Activated CD8-positive, alpha-beta memory T cell treated with anti-CD3 and anti-CD28 coated beads for 48 hours (primary cell): ENCODE measurements at regions not wholly inside any gene's neighbourhood (a gene's known extent, or its start where the extent isn't known, plus 50 kb on each side); places are given as distances from the start of the nearest gene placed in this dataset.
"Not testable (repeated sequence)": the region's sequence is repeated elsewhere in the genome, so short reads cannot be mapped to it uniquely, and the experiment has no call there.

Experiments
- DNase-seq, 3 experiments: peaks; one replicate each; pipeline ENCODE4 v3.0.0-alpha.2; 2020; ENCODE audit warnings: low read depth in 2 of 3, low spot score in 2 of 3

GRCh38 chr3:29178809-29179793 lies 101.8 kb upstream of the RBMS3 start:
- DNase-seq, result no peak

GRCh38 chr3:29181149-29181780 lies 99.6 kb upstream of the RBMS3 start:
- DNase-seq, result no peak

- no peak for DNase-seq
Measured at GRCh38 chr3:29181872-29182271, 99.0 kb upstream of the RBMS3 start.

- DNase-seq, result not testable (repeated sequence)
Measured at GRCh38 chr3:29182828-29183227, 98.0 kb upstream of the RBMS3 start.

DNA sequence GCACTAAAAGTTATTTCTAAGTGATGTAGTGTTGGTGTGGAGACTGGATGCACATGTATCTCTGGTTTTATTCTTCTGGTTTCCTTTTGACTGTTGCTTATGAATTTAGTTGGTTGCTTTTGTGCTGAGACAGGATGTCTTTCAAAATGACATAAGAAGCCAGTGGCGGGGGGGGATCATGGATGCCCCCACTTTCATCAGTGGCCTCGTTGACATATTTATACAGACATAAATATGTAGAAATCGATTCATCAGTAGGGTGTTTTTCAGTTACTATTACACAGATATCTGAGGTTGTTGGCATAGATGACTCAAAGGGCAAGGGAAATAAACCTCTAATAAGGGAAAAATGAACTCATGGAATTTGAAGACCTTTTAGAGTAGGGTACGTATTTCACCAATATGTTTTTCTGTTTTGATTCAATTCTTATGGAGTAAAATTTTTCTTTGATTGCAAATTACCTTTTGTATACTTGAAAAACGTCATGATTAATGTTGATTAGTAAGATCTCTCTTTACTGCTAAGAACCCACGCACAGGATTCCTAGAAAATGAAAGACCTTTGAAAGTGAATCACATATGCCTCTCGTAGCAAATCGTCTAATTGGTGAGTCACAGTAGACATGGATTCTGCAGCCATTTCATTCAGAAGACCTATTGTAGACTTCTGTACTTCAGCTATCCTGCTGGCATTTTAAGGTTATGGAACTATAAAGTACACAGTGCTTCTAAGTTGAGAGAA lies 97.4 kb upstream of the RBMS3 start:
- DNase-seq, result no peak

- no peak for DNase-seq
Measured at GRCh38 chr3:29185706-29186105, 95.2 kb upstream of the RBMS3 start.

DNA sequence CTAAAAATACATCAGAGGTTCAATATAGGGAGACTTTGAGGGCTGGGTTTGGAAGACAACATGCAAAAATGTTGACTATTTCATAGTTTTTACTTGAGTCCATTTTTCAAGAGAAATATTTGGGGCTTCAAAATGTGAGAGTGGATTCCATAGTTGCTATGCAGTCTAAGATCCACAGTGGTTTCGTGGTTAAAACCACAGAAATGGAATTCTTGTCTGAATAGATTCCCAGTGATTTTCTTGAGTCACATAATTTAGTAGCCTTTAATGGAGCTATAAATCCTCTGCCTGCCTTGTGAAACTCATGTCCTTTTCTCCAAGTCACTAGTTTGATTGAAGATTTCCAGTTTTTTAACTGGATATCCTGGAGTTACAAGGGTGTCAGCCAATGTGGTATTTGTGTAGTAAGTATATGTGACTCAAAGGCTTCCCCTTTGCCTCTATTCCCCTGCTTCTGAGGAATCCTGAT lies 94.7 kb upstream of the RBMS3 start:
- DNase-seq, result no peak

- no peak for DNase-seq
Measured at GRCh38 chr3:29186982-29187725, 93.7 kb upstream of the RBMS3 start.

DNA sequence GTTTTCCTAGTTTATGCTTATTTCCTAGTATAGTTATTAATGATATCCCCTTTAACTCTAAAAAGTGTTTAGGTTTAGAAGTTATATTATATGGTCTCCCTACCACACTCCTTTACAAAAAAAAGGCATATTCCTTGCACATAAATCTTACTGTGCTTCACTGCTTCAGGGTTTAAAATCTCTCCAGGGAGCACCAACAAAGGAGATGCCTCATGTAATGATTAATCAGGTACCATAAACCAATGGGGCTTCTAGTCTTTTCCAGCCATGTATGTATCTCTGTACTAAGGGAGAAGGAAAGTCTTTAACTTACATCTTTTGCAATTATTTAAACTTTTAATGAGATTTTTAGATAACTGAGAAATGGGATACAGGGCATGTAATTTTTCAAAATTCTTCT lies 91.5 kb upstream of the RBMS3 start:
- DNase-seq, result no peak

- no peak for DNase-seq
Measured at GRCh38 chr3:29194139-29194538, 86.7 kb upstream of the RBMS3 start.

GRCh38 chr3:29195056-29195455 lies 85.8 kb upstream of the RBMS3 start:
- DNase-seq, result no peak

- no peak for DNase-seq
Measured at GRCh38 chr3:29201604-29202003, 79.3 kb upstream of the RBMS3 start.

DNA sequence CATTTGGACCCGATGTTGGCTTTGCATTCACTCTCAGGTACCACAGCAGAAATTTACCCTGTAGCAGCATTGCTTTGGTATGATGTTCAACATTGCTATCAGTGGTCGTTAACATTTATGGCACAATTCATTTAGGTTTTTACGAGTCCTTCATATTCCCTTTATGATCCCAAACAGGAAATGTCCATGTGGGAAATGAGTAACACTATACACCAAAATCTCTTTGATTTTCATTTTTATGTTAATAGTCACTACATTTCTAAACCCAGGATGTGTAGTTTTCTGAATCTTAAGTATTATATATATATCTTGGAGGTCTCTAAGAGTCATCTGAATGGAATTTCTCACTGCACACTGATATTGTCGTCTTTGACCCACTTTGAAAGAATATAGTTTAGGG lies 78.5 kb upstream of the RBMS3 start:
- DNase-seq, result no peak

GRCh38 chr3:29203851-29204250 lies 77.0 kb upstream of the RBMS3 start:
- DNase-seq, result no peak

DNA sequence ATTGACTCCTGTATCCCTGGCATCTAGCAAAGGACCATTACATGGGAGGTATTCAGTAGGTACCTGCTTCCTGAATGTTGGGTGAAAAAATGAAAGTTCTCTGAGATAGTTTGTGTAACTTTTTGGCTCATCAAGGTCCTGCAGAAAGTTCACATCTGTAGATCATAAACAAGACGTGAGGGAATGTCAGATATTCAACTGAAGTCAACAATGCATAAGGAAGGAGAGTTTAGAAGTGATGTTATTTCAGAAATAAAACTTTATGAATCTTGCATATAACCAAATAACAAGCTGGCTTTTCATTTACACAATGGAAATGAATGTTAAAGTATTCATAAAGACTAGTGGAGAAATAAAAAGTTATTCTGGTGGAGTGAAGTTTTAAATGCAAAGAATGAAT lies 73.4 kb upstream of the RBMS3 start:
- no peak for DNase-seq

- DNase-seq, result no peak
Measured at GRCh38 chr3:29212789-29213433, 68.0 kb upstream of the RBMS3 start.

GRCh38 chr3:29214009-29214658 lies 66.7 kb upstream of the RBMS3 start:
- no peak for DNase-seq

DNA sequence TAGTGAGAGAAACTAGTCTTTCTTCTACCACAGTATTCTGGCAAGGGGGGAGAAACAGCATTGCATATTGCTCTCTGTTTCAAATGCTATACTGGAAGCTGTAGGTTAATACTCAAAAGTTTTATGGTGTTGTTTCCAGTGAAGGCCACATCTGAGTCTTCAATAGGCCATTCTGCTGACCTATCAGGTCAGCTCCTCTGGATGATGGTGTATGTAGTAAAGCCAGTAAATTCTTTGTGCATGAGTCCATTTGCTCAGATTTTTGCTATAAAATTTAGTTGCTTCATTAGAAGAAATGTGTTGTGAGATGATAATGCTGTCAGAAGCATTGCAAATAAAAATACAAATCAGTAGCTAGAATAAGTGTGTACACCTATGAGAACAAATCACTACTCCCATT lies 64.9 kb upstream of the RBMS3 start:
- no peak for DNase-seq

- no peak for DNase-seq
Measured at GRCh38 chr3:29226706-29227105, 54.2 kb upstream of the RBMS3 start.

- no peak for DNase-seq
Measured at GRCh38 chr3:29227307-29227706, 53.6 kb upstream of the RBMS3 start.
